GM12878 (cell line): ENCODE measurements at regions not wholly inside any gene's neighbourhood (a gene's known extent, or its start where the extent isn't known, plus 50 kb on each side); places are given as distances from the start of the nearest gene placed in this dataset.

Experiments
- ATAC-seq: fragments of 200-7000 bp; cut with Tn5 transposase; 3 replicates; pipeline ENCODE4 v1.9.1; 2020; ENCODE audit warnings: mild to moderate bottlenecking, moderate library complexity
- BruUV-seq: library from RNA; stranded (reverse); fragments of 400-500 nt; replicated peaks from 2 replicates; lab custom pipeline; 2021; lab: Mats Ljungman, UMichigan
- CTCF ChIA-PET: fragments of 300-600 bp; sonication (Branson Sonifier 250); formaldehyde crosslinking; extraction: SDS; loops from one replicate; lab custom pipeline; 2021; ENCODE audit warnings: inconsistent platforms; lab: Yijun Ruan, JAX
- POLR2A ChIA-PET: fragments of 350-600 bp; formaldehyde crosslinking; extraction: SDS; loops from one replicate; lab custom pipeline; 2021; ENCODE audit warnings: inconsistent platforms; lab: Charles Lee
- RAD21 ChIA-PET: fragments of 300-600 bp; sonication (Branson Sonifier 250); formaldehyde crosslinking; loops from one replicate; lab custom pipeline; 2023; ENCODE audit warnings: antibody characterized with exemption; ENCODE audit not compliant: unreplicated experiment; lab: Charles Lee
- SMC1A ChIA-PET: fragments of 300-600 bp; sonication (Branson Sonifier 250); formaldehyde crosslinking; loops from one replicate; lab custom pipeline; 2023; ENCODE audit not compliant: unreplicated experiment, uncharacterized antibody; lab: Charles Lee
- DNase-seq: peaks from one replicate; pipeline ENCODE4 v3.0.0-alpha.2; 2011; ENCODE audit warnings: low read depth, low spot score
- FAIRE-seq: peaks from 3 replicates; lab custom pipeline; 2011; peaks lifted over from hg19 to GRCh38; lab: Jason Lieb, UNC
- H2AFZ ChIP-seq: 2 replicates; pipeline ENCODE4 v1.6.0; 2011; ENCODE audit warnings: low read depth, low read length, control low read depth; ENCODE audit not compliant: control insufficient read depth
- H3K27ac ChIP-seq: 2 replicates; pipeline ENCODE4 v1.5.1; 2011; ENCODE audit warnings: control low read depth; ENCODE audit not compliant: control insufficient read depth, insufficient read depth
- H3K27me3 ChIP-seq, 2 experiments: replicated peaks in 1 of 2; 2 replicates each; pipeline versions ENCODE4 v1.6.0 to v1.6.1; 2011; ENCODE audit warnings: low read length in 1 of 2; ENCODE audit not compliant: control insufficient read depth in 2 of 2, insufficient read depth in 2 of 2
- H3K36me3 ChIP-seq, 2 experiments: 2 replicates each; pipeline ENCODE4 v1.5.1; 2011; ENCODE audit warnings: low read length in 1 of 2; ENCODE audit not compliant: control insufficient read depth in 2 of 2, insufficient read depth in 2 of 2
- H3K4me1 ChIP-seq: 2 replicates; pipeline ENCODE4 v1.6.1; 2011; ENCODE audit warnings: mild to moderate bottlenecking, low read length, moderate library complexity, mixed read lengths; ENCODE audit not compliant: control insufficient read depth, insufficient read depth
- H3K4me2 ChIP-seq: 2 replicates; pipeline ENCODE4 v1.6.0; 2011; ENCODE audit warnings: control low read depth; ENCODE audit not compliant: control insufficient read depth, insufficient read depth
- H3K4me3 ChIP-seq: fragments of 200-600 bp; sonication (generic); 2 replicates; pipeline ENCODE4 v1.5.1; 2016
- H3K79me2 ChIP-seq: 2 replicates; pipeline ENCODE4 v1.6.0; 2011; ENCODE audit warnings: low read length; ENCODE audit not compliant: control insufficient read depth, insufficient read depth
- H3K9ac ChIP-seq: 2 replicates; pipeline ENCODE4 v1.8.0; 2011; ENCODE audit warnings: low read length, control low read depth, mixed read lengths; ENCODE audit not compliant: control insufficient read depth, insufficient read depth
- H3K9me3 ChIP-seq: replicated peaks from 3 replicates; pipeline ENCODE4 v1.5.1; 2011; ENCODE audit warnings: mild to moderate bottlenecking, low read length; ENCODE audit not compliant: control insufficient read depth, insufficient read depth
- H4K20me1 ChIP-seq: 2 replicates; pipeline ENCODE4 v1.6.0; 2011; ENCODE audit not compliant: control insufficient read depth, insufficient read depth
- IRF3 ChIP-seq: fragments of 450-650 bp; IDR thresholded peaks from 2 replicates; pipeline ENCODE4 v1.6.1; 2014; ENCODE audit warnings: mild to moderate bottlenecking
- NR2C1 ChIP-seq: fragments of 450-650 bp; IDR thresholded peaks from 2 replicates; pipeline ENCODE4 v1.6.1; 2017; ENCODE audit warnings: antibody characterized with exemption, mild to moderate bottlenecking, moderate library complexity
- RUNX3 ChIP-seq: IDR thresholded peaks from 2 replicates; pipeline ENCODE4 v1.6.1; 2012; ENCODE audit warnings: low read length, inconsistent platforms
- SUZ12 ChIP-seq: fragments of 200-600 bp; sonication (generic); IDR thresholded peaks from one replicate; pipeline ENCODE4 v1.6.1; 2018; ENCODE audit warnings: antibody characterized with exemption, mild to moderate bottlenecking; ENCODE audit not compliant: unreplicated experiment
- ZBED1 ChIP-seq: IDR thresholded peaks from 2 replicates; pipeline ENCODE4 v1.6.1; 2016; ENCODE audit warnings: borderline replicate concordance
- WGBS: methylation state at CpG from one replicate; pipeline ENCODE4 v1.1.6; 2016; ENCODE audit warnings: low lambda C conversion rate; ENCODE audit not compliant: insufficient replicate concordance, insufficient coverage; ENCODE audit errors: missing lambda C conversion rate; 5-methylcytosine and 5-hydroxymethylcytosine counted together
- in situ Hi-C: fragments of 300-500 bp; cut with MboI; formaldehyde crosslinking; loops from 9 replicates; pipeline ENCODE4 v1.14.3; 2018; ENCODE audit warnings: mixed read lengths
- intact Hi-C: fragments of 100-400 bp; cut with micrococcal nuclease; formaldehyde crosslinking; loops from one replicate; pipeline ENCODE4 v1.14.2; 2022; ENCODE audit not compliant: unreplicated experiment
- TF ChIP-seq, protein P1 (sequence below): fragments of 450-650 bp; IDR thresholded peaks from 2 replicates; pipeline ENCODE4 v1.6.1; 2017; ENCODE audit warnings: borderline replicate concordance

DNA sequence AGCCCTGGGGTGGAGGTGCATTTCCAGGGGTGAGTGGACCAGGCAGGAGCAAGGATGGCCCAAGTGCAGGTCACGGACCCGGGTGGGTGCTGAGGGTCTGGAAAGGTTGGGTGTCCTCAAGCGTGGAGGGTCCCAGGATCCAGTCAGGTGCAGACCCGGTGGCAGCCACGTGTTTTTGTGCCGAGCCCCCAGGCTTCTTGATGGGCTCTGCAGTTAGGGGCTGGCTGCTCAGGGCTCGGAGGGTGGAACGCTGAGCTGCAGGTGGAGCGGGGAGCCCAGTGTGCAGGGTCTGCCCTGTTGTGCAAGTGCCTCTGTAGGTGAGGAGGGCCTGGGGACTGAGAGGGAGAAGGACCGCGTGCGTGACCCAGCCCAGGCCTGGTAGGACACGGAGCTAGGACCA, 70.9 kb upstream of the HLA-E start:
- Histone ChIP-seq H3K9ac (no peak overlapping the region), H3K36me3 (no peaks in the 10 kb centered on the region), H3K4me1 (no peaks in the 10 kb centered on the region), H3K4me3 (no peak overlapping the region), H2AFZ (no peak overlapping the region), H3K9me3 (no peaks in the 10 kb centered on the region), H3K79me2 (no peaks in the 10 kb centered on the region), H4K20me1 (no peaks in the 10 kb centered on the region), H3K27me3 (peaks cover 6% of the 10 kb centered on the region in 2 experiments), H3K27ac (no peak overlapping the region), H3K4me2 (no peak overlapping the region)
- SMC1A ChIA-PET: no interaction called here
- in situ Hi-C loops (no loop called here), intact Hi-C loops (no loop called here)
- POLR2A ChIA-PET: interaction anchor here (0.5 kb wide), 1 partner anchor 109 kb away, joined by 8 read pairs; no protein-coding TSS in a partner anchor
- ATAC-seq: no peak
- BruUV-seq: no TSS peak
- no peak for FAIRE-seq
- CTCF ChIA-PET: no interaction called here
- RAD21 ChIA-PET: no interaction called here
- no peak for TF ChIP-seq SUZ12
- TF ChIP-seq ZBED1: no peak
- no peak for TF ChIP-seq IRF3
- no peak for TF ChIP-seq RUNX3
- TF ChIP-seq, protein P1, sequence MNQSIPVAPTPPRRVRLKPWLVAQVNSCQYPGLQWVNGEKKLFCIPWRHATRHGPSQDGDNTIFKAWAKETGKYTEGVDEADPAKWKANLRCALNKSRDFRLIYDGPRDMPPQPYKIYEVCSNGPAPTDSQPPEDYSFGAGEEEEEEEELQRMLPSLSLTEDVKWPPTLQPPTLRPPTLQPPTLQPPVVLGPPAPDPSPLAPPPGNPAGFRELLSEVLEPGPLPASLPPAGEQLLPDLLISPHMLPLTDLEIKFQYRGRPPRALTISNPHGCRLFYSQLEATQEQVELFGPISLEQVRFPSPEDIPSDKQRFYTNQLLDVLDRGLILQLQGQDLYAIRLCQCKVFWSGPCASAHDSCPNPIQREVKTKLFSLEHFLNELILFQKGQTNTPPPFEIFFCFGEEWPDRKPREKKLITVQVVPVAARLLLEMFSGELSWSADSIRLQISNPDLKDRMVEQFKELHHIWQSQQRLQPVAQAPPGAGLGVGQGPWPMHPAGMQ: no peak
- no peak for TF ChIP-seq NR2C1
- WGBS: 35% methylated on average over 13 of the region's 13 CpGs
- no peak for DNase-seq
